ENCODE measurements at regions not wholly inside any gene's neighbourhood (a gene's known extent, or its start where the extent isn't known, plus 50 kb on each side); places are given as distances from the start of the nearest gene placed in this dataset.

DNA sequence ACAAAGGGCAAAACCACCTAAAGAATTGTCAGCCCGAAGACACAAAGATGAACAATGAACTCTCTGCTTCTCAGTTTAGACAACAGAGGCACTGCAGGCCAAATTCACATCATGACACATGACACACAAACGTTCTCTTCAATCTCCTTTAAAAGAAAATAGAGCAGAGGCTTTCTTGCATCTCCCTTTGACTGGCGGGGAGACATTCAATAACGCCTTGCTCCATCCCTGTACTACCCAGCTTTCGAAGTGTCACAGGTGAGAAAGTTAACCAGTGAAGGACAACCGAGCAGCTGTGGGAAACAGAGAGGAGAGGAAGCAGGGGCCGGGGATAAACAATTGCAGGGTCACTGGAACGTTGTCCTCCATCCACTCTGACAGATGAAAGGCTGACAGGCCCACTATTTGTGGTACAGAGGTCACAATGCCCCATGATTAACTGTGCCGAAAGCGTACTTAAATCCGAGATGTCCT, 130.8 kb downstream of the PHLDA1 start:
- H3K27ac ChIP-seq (ENCODE audit: low read length) = no peak overlapping the region
- no peaks in the 10 kb centered on the region for H3K9me3 ChIP-seq (ENCODE audit: control insufficient read depth, insufficient read depth, low read length)
- H3K4me3 ChIP-seq (ENCODE audit: low read length) = no peak overlapping the region
- no peaks in the 10 kb centered on the region for H3K4me1 ChIP-seq (ENCODE audit: control insufficient read depth, insufficient read depth, low read length)
- H3K36me3 ChIP-seq (ENCODE audit: control insufficient read depth, insufficient read depth, low read length) = no peaks in the 10 kb centered on the region
- WGBS (ENCODE audit: insufficient coverage, insufficient read length) = no CpG with 5 or more reads among the region's 11 CpGs
- no peak for DNase-seq (ENCODE audit: low read depth, low spot score)
- H3K27me3 ChIP-seq (ENCODE audit: control insufficient read depth, insufficient read depth, low read length) = no peaks in the 10 kb centered on the region

DNA sequence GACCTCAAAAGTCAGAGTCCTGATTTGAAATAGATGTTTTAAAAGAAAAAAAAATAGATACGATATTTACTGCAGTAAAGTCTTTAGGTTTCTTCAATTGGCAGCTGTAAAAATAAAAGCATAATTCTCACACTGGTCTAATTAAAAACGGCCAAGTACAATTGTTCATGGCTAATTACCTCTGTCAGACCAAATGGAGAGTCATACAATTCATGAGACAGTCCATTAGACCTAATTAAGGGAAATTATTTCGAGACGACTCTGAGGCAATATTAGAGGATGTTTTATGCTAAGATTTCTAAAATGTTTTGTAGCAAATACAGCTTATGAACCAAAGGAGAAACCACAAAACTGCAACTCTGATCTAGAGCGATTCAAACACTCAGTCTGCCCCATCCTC, 131.3 kb downstream of the PHLDA1 start:
- no peak for DNase-seq (ENCODE audit: low read depth, low spot score)
- Histone ChIP-seq H3K4me1 (ENCODE audit: control insufficient read depth, insufficient read depth, low read length) (no peaks in the 10 kb centered on the region), H3K36me3 (ENCODE audit: control insufficient read depth, insufficient read depth, low read length) (no peaks in the 10 kb centered on the region), H3K27ac (ENCODE audit: low read length) (no peak overlapping the region), H3K4me3 (ENCODE audit: low read length) (no peak overlapping the region), H3K9me3 (ENCODE audit: control insufficient read depth, insufficient read depth, low read length) (no peaks in the 10 kb centered on the region), H3K27me3 (ENCODE audit: control insufficient read depth, insufficient read depth, low read length) (no peaks in the 10 kb centered on the region)
- no CpG with 5 or more reads among the region's 5 CpGs for WGBS (ENCODE audit: insufficient coverage, insufficient read length)

DNA sequence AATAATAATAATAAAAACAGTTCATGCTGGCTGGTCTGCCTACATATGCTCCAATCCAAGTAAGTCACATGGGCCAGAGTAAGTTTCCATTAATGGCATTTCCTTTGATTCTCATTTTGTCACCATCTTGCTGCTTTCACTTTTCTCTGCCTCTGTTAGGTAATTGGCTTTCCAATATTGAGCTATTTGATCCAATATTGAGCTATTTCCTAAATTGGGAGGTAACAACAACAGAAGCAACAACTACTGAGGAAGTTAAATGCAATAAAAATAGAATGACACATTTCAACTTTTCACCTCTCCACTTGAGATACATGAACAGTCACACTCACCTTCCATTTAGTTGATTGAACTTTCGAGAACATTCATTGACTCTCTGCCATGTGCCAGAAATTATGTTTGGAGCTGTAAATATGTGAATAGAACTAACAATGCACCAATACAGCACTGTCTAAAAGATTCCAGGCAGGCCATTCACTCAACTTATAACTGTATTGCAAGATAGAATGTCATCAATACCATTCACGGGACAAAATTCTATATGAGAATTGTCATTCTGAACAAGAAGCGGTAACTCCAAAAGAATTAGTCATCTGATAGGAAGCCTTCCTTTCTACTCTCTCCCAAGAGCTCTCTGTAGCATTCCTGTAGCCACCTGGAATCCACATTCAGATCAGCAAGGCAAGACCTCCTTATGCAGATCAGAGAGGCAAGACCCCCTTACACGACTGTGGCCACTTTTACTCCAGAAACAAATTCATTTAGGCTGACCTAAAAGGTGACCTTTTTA, 136.4 kb downstream of the PHLDA1 start:
- H3K27me3 ChIP-seq (ENCODE audit: control insufficient read depth, insufficient read depth, low read length) = no peaks in the 10 kb centered on the region
- no peaks in the 10 kb centered on the region for H3K4me1 ChIP-seq (ENCODE audit: control insufficient read depth, insufficient read depth, low read length)
- H3K27ac ChIP-seq (ENCODE audit: low read length) = no peak overlapping the region
- no peaks in the 10 kb centered on the region for H3K36me3 ChIP-seq (ENCODE audit: control insufficient read depth, insufficient read depth, low read length)
- no peak overlapping the region for H3K4me3 ChIP-seq (ENCODE audit: low read length)
- no CpG with 5 or more reads among the region's 4 CpGs for WGBS (ENCODE audit: insufficient coverage, insufficient read length)
- H3K9me3 ChIP-seq (ENCODE audit: control insufficient read depth, insufficient read depth, low read length) = no peaks in the 10 kb centered on the region
- no peak for DNase-seq (ENCODE audit: low read depth, low spot score)

DNA sequence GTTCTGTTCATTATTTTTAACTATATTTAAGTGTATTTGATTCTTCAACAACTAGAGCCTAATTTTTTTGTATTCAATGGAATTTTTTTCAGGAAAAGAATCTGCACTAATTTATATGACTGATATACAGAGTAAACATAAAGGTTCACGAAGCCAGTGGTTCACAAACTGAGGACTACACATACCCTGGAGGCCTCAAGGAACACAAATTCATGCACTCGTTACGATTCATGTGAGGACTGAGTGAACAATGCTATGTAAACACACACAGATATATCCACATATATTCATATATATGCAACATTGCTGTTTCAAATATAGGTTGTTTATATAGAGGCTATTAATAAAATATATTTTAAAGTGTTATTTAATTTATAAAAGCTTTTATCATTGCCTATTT, 137.8 kb downstream of the PHLDA1 start:
- Histone ChIP-seq H3K4me3 (ENCODE audit: low read length) (no peak overlapping the region), H3K36me3 (ENCODE audit: control insufficient read depth, insufficient read depth, low read length) (no peaks in the 10 kb centered on the region), H3K27me3 (ENCODE audit: control insufficient read depth, insufficient read depth, low read length) (no peaks in the 10 kb centered on the region), H3K27ac (ENCODE audit: low read length) (no peak overlapping the region), H3K4me1 (ENCODE audit: control insufficient read depth, insufficient read depth, low read length) (peaks cover 3% of the 10 kb centered on the region; the same call in 1 of the 2 replicates), H3K9me3 (ENCODE audit: control insufficient read depth, insufficient read depth, low read length) (no peaks in the 10 kb centered on the region)
- WGBS (ENCODE audit: insufficient coverage, insufficient read length) = no CpG with 5 or more reads among the region's 3 CpGs
- DNase-seq (ENCODE audit: low read depth, low spot score) = no peak

DNA sequence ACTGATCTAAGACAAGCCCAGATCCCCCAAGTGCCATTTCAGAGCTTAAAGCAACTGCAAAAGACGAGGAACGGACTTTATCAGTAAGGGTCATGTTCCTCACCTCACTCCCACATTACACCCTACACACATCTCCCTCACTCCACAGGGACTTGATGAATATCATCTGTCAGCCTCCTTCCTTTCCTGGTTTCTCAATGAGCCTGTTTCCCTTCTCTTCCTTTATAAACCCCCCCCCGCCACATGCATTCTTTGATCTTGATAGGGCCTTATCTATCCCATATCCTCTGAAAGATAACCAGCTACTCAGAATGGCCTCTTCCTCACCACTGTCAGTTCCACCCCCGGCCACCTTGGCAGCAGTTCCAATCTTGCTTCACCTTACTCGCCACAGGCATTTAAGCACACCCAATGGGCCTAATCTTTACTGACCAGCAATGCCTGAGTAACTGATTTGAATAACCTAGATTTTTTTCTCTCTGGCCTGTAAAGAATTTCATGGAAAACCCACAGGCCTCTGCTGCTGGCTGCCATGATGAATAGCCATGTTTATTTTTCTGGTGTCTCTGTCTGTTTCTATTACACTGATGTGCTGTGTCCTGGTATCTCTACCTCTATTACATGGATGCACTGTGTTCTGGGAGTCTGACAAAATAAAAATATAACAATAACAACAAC, 138.7 kb downstream of the PHLDA1 start:
- no peaks in the 10 kb centered on the region for H3K9me3 ChIP-seq (ENCODE audit: control insufficient read depth, insufficient read depth, low read length)
- H3K4me3 ChIP-seq (ENCODE audit: low read length) = no peak overlapping the region
- no peaks in the 10 kb centered on the region for H3K36me3 ChIP-seq (ENCODE audit: control insufficient read depth, insufficient read depth, low read length)
- no peaks in the 10 kb centered on the region for H3K27me3 ChIP-seq (ENCODE audit: control insufficient read depth, insufficient read depth, low read length)
- no CpG with 5 or more reads among the region's 5 CpGs for WGBS (ENCODE audit: insufficient coverage, insufficient read length)
- no peak overlapping the region for H3K27ac ChIP-seq (ENCODE audit: low read length)
- DNase-seq (ENCODE audit: low read depth, low spot score) = no peak
- peaks cover 3% of the 10 kb centered on the region; the same call in 1 of the 2 replicates for H3K4me1 ChIP-seq (ENCODE audit: control insufficient read depth, insufficient read depth, low read length)

DNA sequence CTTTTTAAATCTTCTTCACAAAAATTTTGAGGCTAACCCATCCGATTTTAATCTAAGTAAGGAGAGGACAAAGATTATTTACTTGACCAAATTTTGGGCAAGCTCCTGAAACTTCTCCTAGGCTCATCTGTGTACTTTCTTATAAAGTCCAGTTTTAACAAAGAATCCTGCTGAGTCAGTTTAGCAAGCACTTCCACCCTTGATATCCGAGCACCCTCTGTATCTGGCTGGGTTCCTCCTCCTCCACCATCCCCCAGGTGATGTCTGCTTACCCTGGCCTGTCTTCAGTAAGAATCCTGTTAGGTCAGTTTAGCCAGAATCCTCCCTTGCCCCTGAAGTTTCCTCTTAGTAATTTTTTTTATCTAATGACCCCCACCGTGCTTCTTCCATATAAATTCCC, 140.5 kb downstream of the PHLDA1 start:
- H3K9me3 ChIP-seq (ENCODE audit: control insufficient read depth, insufficient read depth, low read length) = no peaks in the 10 kb centered on the region
- no peak overlapping the region for H3K4me3 ChIP-seq (ENCODE audit: low read length)
- H3K4me1 ChIP-seq (ENCODE audit: control insufficient read depth, insufficient read depth, low read length) = peaks cover 3% of the 10 kb centered on the region; the same call in 1 of the 2 replicates
- DNase-seq (ENCODE audit: low read depth, low spot score) = no peak
- no peaks in the 10 kb centered on the region for H3K36me3 ChIP-seq (ENCODE audit: control insufficient read depth, insufficient read depth, low read length)
- H3K27me3 ChIP-seq (ENCODE audit: control insufficient read depth, insufficient read depth, low read length) = no peaks in the 10 kb centered on the region
- WGBS (ENCODE audit: insufficient coverage, insufficient read length) = no CpG with 5 or more reads among the region's 3 CpGs
- H3K27ac ChIP-seq (ENCODE audit: low read length) = no peak overlapping the region

DNA sequence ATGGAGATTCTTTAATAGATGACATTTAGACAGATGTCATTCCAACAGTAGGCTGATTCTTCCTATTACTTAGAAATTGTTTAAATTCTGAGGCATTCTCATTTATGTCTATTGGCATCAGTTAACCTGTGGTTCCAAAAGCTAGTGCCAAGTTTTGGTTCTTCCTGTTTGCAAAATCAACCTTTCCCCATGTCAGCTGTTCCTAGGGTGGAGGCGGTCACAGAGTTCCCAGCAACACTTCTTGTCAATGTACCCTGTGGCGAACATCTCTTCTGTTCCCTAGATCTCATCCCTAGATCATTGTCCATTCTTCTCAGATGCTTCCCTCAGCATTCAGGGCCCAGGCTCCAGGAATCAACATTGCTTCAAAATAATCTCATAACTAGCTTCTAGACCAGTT, 140.9 kb downstream of the PHLDA1 start:
- no peak for DNase-seq (ENCODE audit: low read depth, low spot score)

DNA sequence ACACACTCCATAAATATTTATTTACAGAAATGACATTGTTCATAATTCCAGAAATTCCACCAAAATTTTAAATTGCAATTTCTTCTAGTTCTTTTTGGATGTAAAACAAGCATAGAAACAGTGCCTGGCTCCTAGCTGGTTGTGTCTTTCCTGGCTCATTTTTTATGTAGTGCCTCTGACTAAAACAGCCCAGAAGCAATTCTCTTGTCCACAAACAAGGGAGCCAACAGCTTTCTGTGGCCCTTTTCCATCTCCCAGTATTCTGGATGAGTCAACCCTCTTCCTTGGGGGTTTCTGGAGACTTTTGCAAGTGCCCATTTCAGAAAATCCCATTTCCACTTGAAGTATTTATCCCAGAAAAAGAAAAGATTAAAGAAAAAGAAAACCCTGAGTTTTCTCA, 141.4 kb downstream of the PHLDA1 start:
- Histone ChIP-seq H3K4me3 (ENCODE audit: low read length) (no peak overlapping the region), H3K27me3 (ENCODE audit: control insufficient read depth, insufficient read depth, low read length) (no peaks in the 10 kb centered on the region), H3K9me3 (ENCODE audit: control insufficient read depth, insufficient read depth, low read length) (no peaks in the 10 kb centered on the region), H3K4me1 (ENCODE audit: control insufficient read depth, insufficient read depth, low read length) (peaks cover 3% of the 10 kb centered on the region; the same call in 1 of the 2 replicates), H3K36me3 (ENCODE audit: control insufficient read depth, insufficient read depth, low read length) (no peaks in the 10 kb centered on the region), H3K27ac (ENCODE audit: low read length) (no peak overlapping the region)
- DNase-seq (ENCODE audit: low read depth, low spot score) = no peak

More for the DNA sequence above, 140.9 kb downstream of the PHLDA1 start:
- no peaks in the 10 kb centered on the region for H3K27me3 ChIP-seq (ENCODE audit: control insufficient read depth, insufficient read depth, low read length)
- no CpG with 5 or more reads among the region's 2 CpGs for WGBS (ENCODE audit: insufficient coverage, insufficient read length)
- H3K4me1 ChIP-seq (ENCODE audit: control insufficient read depth, insufficient read depth, low read length) = peaks cover 3% of the 10 kb centered on the region; the same call in 1 of the 2 replicates
- no peaks in the 10 kb centered on the region for H3K9me3 ChIP-seq (ENCODE audit: control insufficient read depth, insufficient read depth, low read length)
- H3K36me3 ChIP-seq (ENCODE audit: control insufficient read depth, insufficient read depth, low read length) = no peaks in the 10 kb centered on the region
- no peak overlapping the region for H3K27ac ChIP-seq (ENCODE audit: low read length)
- H3K4me3 ChIP-seq (ENCODE audit: low read length) = no peak overlapping the region

DNA sequence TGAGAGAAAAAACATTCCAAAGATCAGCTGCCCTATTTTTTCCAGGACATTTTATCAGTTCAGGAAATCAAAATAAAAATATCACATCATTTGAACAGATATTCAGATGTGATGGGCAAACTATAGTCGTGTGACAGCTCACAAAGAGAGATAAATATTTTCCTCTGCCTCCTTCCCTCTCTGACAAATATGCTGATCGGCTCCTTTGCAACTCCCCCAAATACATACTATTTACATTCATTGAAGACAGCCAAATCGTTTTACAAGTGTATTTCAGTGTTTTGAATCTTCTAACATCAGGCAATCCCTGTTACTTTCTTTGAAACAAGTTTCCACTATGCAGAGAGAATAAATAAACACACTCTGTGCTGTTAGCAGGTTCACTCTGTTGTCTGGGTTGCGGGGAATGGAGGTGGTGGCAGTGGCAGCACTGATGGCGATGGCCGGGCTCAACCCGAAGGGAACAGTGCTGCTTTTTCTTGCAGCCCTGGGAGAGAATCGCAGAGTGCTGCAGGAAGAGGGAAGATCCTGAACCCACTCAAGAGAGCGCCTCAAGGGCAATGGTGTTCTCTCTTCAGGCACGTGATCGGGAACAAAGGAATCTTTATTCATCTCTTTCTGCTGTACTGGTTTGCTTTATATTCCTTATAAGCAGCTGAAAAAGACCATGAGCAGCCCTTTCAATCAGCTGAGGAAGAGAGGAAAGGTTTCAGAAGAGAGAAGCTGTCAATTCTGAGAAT, 142.5 kb downstream of the PHLDA1 start:
- Histone ChIP-seq H3K4me1 (ENCODE audit: control insufficient read depth, insufficient read depth, low read length) (peaks cover 3% of the 10 kb centered on the region; the same call in 1 of the 2 replicates), H3K4me3 (ENCODE audit: low read length) (no peak overlapping the region), H3K27ac (ENCODE audit: low read length) (no peak overlapping the region), H3K9me3 (ENCODE audit: control insufficient read depth, insufficient read depth, low read length) (no peaks in the 10 kb centered on the region), H3K36me3 (ENCODE audit: control insufficient read depth, insufficient read depth, low read length) (no peaks in the 10 kb centered on the region), H3K27me3 (ENCODE audit: control insufficient read depth, insufficient read depth, low read length) (no peaks in the 10 kb centered on the region)
- no CpG with 5 or more reads among the region's 11 CpGs for WGBS (ENCODE audit: insufficient coverage, insufficient read length)
- DNase-seq (ENCODE audit: low read depth, low spot score) = no peak

DNA sequence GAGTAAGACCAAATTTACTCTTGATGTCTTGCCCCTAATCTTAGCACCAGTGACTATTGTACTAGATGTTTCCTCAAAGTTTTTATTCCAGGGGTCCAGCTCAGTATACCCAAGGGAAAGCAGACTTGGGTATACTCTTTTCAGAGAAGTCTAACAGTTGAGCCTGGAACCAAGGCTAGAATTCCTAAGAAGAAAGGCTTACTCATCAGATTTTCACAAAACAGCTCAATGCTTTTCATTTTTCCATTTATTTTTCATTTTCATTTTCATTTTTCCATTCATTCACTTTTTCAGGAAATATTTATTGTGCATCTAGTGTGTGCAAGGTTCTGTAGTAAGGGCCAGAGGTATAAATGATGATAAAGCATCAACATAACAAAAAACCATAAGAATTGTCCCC, 143.2 kb downstream of the PHLDA1 start:
- no peak for DNase-seq (ENCODE audit: low read depth, low spot score)
- H3K9me3 ChIP-seq (ENCODE audit: control insufficient read depth, insufficient read depth, low read length) = no peaks in the 10 kb centered on the region
- peaks cover 3% of the 10 kb centered on the region; the same call in 1 of the 2 replicates for H3K4me1 ChIP-seq (ENCODE audit: control insufficient read depth, insufficient read depth, low read length)
- no peak overlapping the region for H3K27ac ChIP-seq (ENCODE audit: low read length)
- H3K27me3 ChIP-seq (ENCODE audit: control insufficient read depth, insufficient read depth, low read length) = no peaks in the 10 kb centered on the region
- no peak overlapping the region for H3K4me3 ChIP-seq (ENCODE audit: low read length)
- H3K36me3 ChIP-seq (ENCODE audit: control insufficient read depth, insufficient read depth, low read length) = no peaks in the 10 kb centered on the region
